H1 (cell line): ENCODE measurements at regions not wholly inside any gene's neighbourhood (a gene's known extent, or its start where the extent isn't known, plus 50 kb on each side); places are given as distances from the start of the nearest gene placed in this dataset.

ENCODE experiments used
- CTCF ChIA-PET: fragments of 300-600 bp; sonication (Branson Sonifier 250); formaldehyde crosslinking; loops from one replicate; lab custom pipeline; 2021; ENCODE audit not compliant: partially characterized antibody; lab: Charles Lee
- POLR2A ChIA-PET: fragments of 300-600 bp; sonication (Branson Sonifier 250); formaldehyde crosslinking; loops from one replicate; lab custom pipeline; 2021; ENCODE audit warnings: inconsistent platforms; ENCODE audit not compliant: partially characterized antibody; lab: Charles Lee
- DNase-seq, 2 experiments: peaks; one replicate each; pipeline versions ENCODE4 v3.0.0 to v3.0.0-alpha.2; 2010 to 2022; ENCODE audit warnings: low spot score in 2 of 2, low read depth in 1 of 2, mixed read lengths in 1 of 2
- FAIRE-seq: peaks from 2 replicates; lab custom pipeline; 2011; peaks lifted over from hg19 to GRCh38; lab: Jason Lieb, UNC
- H2AFZ ChIP-seq: 2 replicates; pipeline ENCODE4 v1.8.1; 2012; ENCODE audit warnings: low read length, inconsistent platforms
- H2AK5ac ChIP-seq: 2 replicates; pipeline ENCODE4 v1.6.1; 2013; ENCODE audit warnings: low read depth, low read length
- H2BK120ac ChIP-seq: replicated peaks from 2 replicates; pipeline ENCODE3; 2013; ENCODE audit warnings: low read depth, low read length, inconsistent platforms
- H2BK12ac ChIP-seq: 2 replicates; pipeline ENCODE4 v1.6.1; 2013; ENCODE audit warnings: low read depth, low read length
- H2BK15ac ChIP-seq: 2 replicates; pipeline ENCODE4 v1.6.1; 2013; ENCODE audit warnings: low read length
- H2BK20ac ChIP-seq: 2 replicates; pipeline ENCODE4 v1.6.1; 2013; ENCODE audit warnings: low read length
- H2BK5ac ChIP-seq: 2 replicates; pipeline ENCODE4 v1.6.1; 2013; ENCODE audit warnings: low read depth, low read length
- H3K14ac ChIP-seq: 2 replicates; pipeline ENCODE4 v1.6.1; 2013; ENCODE audit warnings: inconsistent platforms; ENCODE audit not compliant: insufficient read length
- H3K18ac ChIP-seq: 2 replicates; pipeline ENCODE4 v1.6.1; 2013; ENCODE audit warnings: low read length; ENCODE audit errors: extremely low read depth
- H3K23ac ChIP-seq: 2 replicates; pipeline ENCODE4 v1.6.1; 2013; ENCODE audit warnings: inconsistent platforms; ENCODE audit not compliant: insufficient read length
- H3K23me2 ChIP-seq: 2 replicates; pipeline ENCODE4 v1.6.1; 2013; ENCODE audit warnings: low read depth, low read length
- H3K27ac ChIP-seq: 2 replicates; pipeline ENCODE4 v1.6.1; 2011; ENCODE audit warnings: low read depth, low read length, inconsistent platforms
- H3K27me3 ChIP-seq, 4 experiments: replicated peaks in 1 of 4; 1 replicate in 1 of 4; 2 replicates in 3 of 4; pipeline versions ENCODE4 v1.6.1 to v1.8.1; 2011 to 2013; ENCODE audit warnings: low read length in 3 of 4, mild to moderate bottlenecking in 3 of 4, inconsistent platforms in 2 of 4, mixed read lengths in 2 of 4, moderate library complexity in 1 of 4; ENCODE audit not compliant: control insufficient read depth in 3 of 4, insufficient read depth in 3 of 4; ENCODE audit errors: extremely low read depth in 1 of 4
- H3K36me3 ChIP-seq, 4 experiments: 2 replicates each; pipeline versions ENCODE4 v1.6.1 to v1.8.1; 2011 to 2013; ENCODE audit warnings: mild to moderate bottlenecking in 4 of 4, low read length in 3 of 4, moderate library complexity in 2 of 4, control low read depth in 1 of 4, inconsistent platforms in 1 of 4; ENCODE audit not compliant: insufficient read depth in 4 of 4, control insufficient read depth in 2 of 4
- H3K4ac ChIP-seq: replicated peaks from 2 replicates; pipeline ENCODE3; 2013; ENCODE audit warnings: low read length, low read depth, mixed read lengths, inconsistent platforms; ENCODE audit not compliant: insufficient read length
- H3K4me1 ChIP-seq, 4 experiments: replicated peaks in 1 of 4; 1 replicate in 1 of 4; 2 replicates in 3 of 4; pipeline versions ENCODE4 v1.6.1 to v1.8.1; 2011 to 2013; ENCODE audit warnings: low read length in 3 of 4, inconsistent platforms in 2 of 4, mixed read lengths in 1 of 4; ENCODE audit not compliant: insufficient read depth in 4 of 4, control insufficient read depth in 3 of 4
- H3K4me2 ChIP-seq, 2 experiments: 2 replicates each; pipeline versions ENCODE4 v1.6.1 to v1.8.1; 2011 to 2013; ENCODE audit warnings: low read depth in 2 of 2, low read length in 2 of 2, control low read depth in 1 of 2, inconsistent platforms in 1 of 2, mild to moderate bottlenecking in 1 of 2; ENCODE audit not compliant: insufficient read depth in 1 of 2
- H3K4me3 ChIP-seq, 4 experiments: fragments of 200-600, 300-600 bp in 1 of 4; sonication (generic), shearing (Covaris generic), sonication (Bioruptor Twin) in 1 of 4; 2 replicates each; pipeline versions ENCODE4 v1.5.1 to v1.8.1; 2011 to 2016; ENCODE audit warnings: low read length in 4 of 4, low read depth in 3 of 4, control low read depth in 2 of 4, inconsistent platforms in 2 of 4, mild to moderate bottlenecking in 2 of 4, mixed read lengths in 1 of 4, moderate library complexity in 1 of 4; ENCODE audit not compliant: insufficient read depth in 2 of 4; ENCODE audit errors: extremely low read depth in 1 of 4
- H3K56ac ChIP-seq: replicated peaks from 2 replicates; pipeline ENCODE3; 2013; ENCODE audit warnings: low read depth, mild to moderate bottlenecking, mixed read lengths, low read length, inconsistent platforms; ENCODE audit not compliant: insufficient read length
- H3K79me1 ChIP-seq: 2 replicates; pipeline ENCODE4 v1.6.1; 2013; ENCODE audit warnings: low read depth, low read length, control low read depth
- H3K79me2 ChIP-seq, 2 experiments: 2 replicates each; pipeline versions ENCODE4 v1.6.1 to v1.8.1; 2012 to 2013; ENCODE audit warnings: low read length in 2 of 2, mild to moderate bottlenecking in 2 of 2, inconsistent platforms in 1 of 2; ENCODE audit not compliant: insufficient read depth in 2 of 2, control insufficient read depth in 1 of 2
- H3K9ac ChIP-seq, 4 experiments: replicated peaks in 1 of 4; 1 replicate in 1 of 4; 2 replicates in 3 of 4; pipeline versions ENCODE4 v1.6.1 to v1.8.1; 2011 to 2013; ENCODE audit warnings: low read depth in 3 of 4, low read length in 3 of 4, control low read depth in 2 of 4, mild to moderate bottlenecking in 2 of 4, moderate library complexity in 2 of 4, inconsistent platforms in 1 of 4; ENCODE audit errors: extremely low read depth in 1 of 4
- H3K9me3 ChIP-seq, 2 experiments: 2 replicates each; pipeline versions ENCODE4 v1.6.1 to v1.8.1; 2012 to 2013; ENCODE audit warnings: mild to moderate bottlenecking in 2 of 2, moderate library complexity in 2 of 2, control low read depth in 1 of 2, inconsistent platforms in 1 of 2, low read depth in 1 of 2, low read length in 1 of 2, mixed read lengths in 1 of 2; ENCODE audit not compliant: insufficient read depth in 2 of 2
- H4K20me1 ChIP-seq, 2 experiments: replicated peaks in 1 of 2; 2 replicates each; pipeline versions ENCODE3 to v1.8.1; 2011 to 2013; ENCODE audit warnings: inconsistent platforms in 2 of 2, low read length in 2 of 2, mild to moderate bottlenecking in 1 of 2; ENCODE audit not compliant: insufficient read depth in 2 of 2, control insufficient read depth in 1 of 2
- H4K5ac ChIP-seq: 2 replicates; pipeline ENCODE4 v1.6.1; 2013; ENCODE audit warnings: low read length, low read depth, mixed read lengths, inconsistent platforms; ENCODE audit not compliant: insufficient read length
- H4K8ac ChIP-seq: 2 replicates; pipeline ENCODE4 v1.8.0; 2013; ENCODE audit warnings: mild to moderate bottlenecking, moderate library complexity, low read length, inconsistent platforms; ENCODE audit not compliant: insufficient read depth; ENCODE audit errors: extremely low read depth
- H4K91ac ChIP-seq: replicated peaks from 2 replicates; pipeline ENCODE3; 2013; ENCODE audit warnings: low read length, mixed read lengths, inconsistent platforms; ENCODE audit not compliant: insufficient read length
- TEAD4 ChIP-seq: IDR thresholded peaks from 2 replicates; pipeline ENCODE4 v1.6.1; 2012; ENCODE audit warnings: low read depth, low read length, inconsistent platforms, mixed read lengths
- WGBS, 2 experiments: shearing (Covaris generic) in 1 of 2; methylation state at CpG; one replicate each; pipeline versions ENCODE4 v1.1.6 to v1.1.7; 2013 to 2015; ENCODE audit warnings: low lambda C conversion rate in 2 of 2, mixed read lengths in 2 of 2, inconsistent platforms in 1 of 2, low coverage in 1 of 2, missing lambda C conversion rate in 1 of 2; ENCODE audit not compliant: insufficient replicate concordance in 2 of 2, insufficient coverage in 1 of 2, insufficient read length in 1 of 2; ENCODE audit errors: extremely low coverage in 1 of 2, missing lambda C conversion rate in 1 of 2; 5-methylcytosine and 5-hydroxymethylcytosine counted together

GRCh38 chr17:17405673-17406072 lies 71.1 kb upstream of the MED9 start:
- Histone ChIP-seq H3K36me3 (no peaks in the 10 kb centered on the region), H3K27me3 (no peaks in the 10 kb centered on the region; a peak in 1 of 7 replicates), H3K23me2 (no peaks in the 10 kb centered on the region), H3K4me3 (no peak overlapping the region), H3K4me2 (no peak overlapping the region), H2AFZ (no peak overlapping the region), H4K91ac (no peak overlapping the region), H3K9ac (no peak overlapping the region), H2BK20ac (no peak overlapping the region), H2BK120ac (no peak overlapping the region), H3K4ac (no peak overlapping the region), H3K79me1 (no peaks in the 10 kb centered on the region), H2BK12ac (no peak overlapping the region), H3K18ac (no peak overlapping the region), H3K14ac (no peak overlapping the region), H3K27ac (no peak overlapping the region), H2AK5ac (no peak overlapping the region), H2BK15ac (no peak overlapping the region), H3K79me2 (no peaks in the 10 kb centered on the region), H3K23ac (no peak overlapping the region), H4K20me1 (no peaks in the 10 kb centered on the region), H2BK5ac (no peak overlapping the region), H3K4me1 (peaks cover 0 to 5% (median 2%) of the 10 kb centered on the region in 4 experiments; a peak in 2 of 7 replicates), H4K5ac (no peak overlapping the region), H3K56ac (no peak overlapping the region), H3K9me3 (no peaks in the 10 kb centered on the region), H4K8ac (no peak overlapping the region)
- ChIA-PET POLR2A (no interaction called here), CTCF (interaction anchor here (1.1 to 1.4 kb wide), 2 partner anchors 18 to 23 kb away, joined by 3 read pairs; no protein-coding TSS in a partner anchor)
- WGBS, 2 experiments, result 87% methylated on average over 2 of the region's 2 CpGs; no CpG with 5 or more reads in 1 of the 2 experiments
- TF ChIP-seq TEAD4, result no peak
- no peak for DNase-seq
- FAIRE-seq, result no peak
